ENCODE measurements at regions not wholly inside any gene's neighbourhood (a gene's known extent, or its start where the extent isn't known, plus 50 kb on each side); places are given as distances from the start of the nearest gene placed in this dataset.
"Not testable (repeated sequence)": the region's sequence is repeated elsewhere in the genome, so short reads cannot be mapped to it uniquely, and the experiment has no call there.

- Histone ChIP-seq H3K9ac (ENCODE audit: low read length) (no peak overlapping the region), H3K4me3 (ENCODE audit: insufficient read depth, low read length, poor library complexity, severe bottlenecking) (no peak overlapping the region), H3K27ac (ENCODE audit: low read depth, low read length) (no peak overlapping the region), H3K9me2 (replicated peaks; ENCODE audit: insufficient read depth, low read length) (no peaks in the 10 kb centered on the region), H2AFZ (ENCODE audit: low read depth, low read length, severe bottlenecking) (no peak overlapping the region), H3K9me3 (ENCODE audit: insufficient read depth, low read length) (no peaks in the 10 kb centered on the region), H3K27me3 (ENCODE audit: low read length) (no peaks in the 10 kb centered on the region), H3K79me2 (ENCODE audit: insufficient read depth, low read length) (no peaks in the 10 kb centered on the region), H3K4me2 (ENCODE audit: low read depth, low read length, poor library complexity, severe bottlenecking) (no peak overlapping the region), H3F3A (ENCODE audit: insufficient read depth) (no peaks in the 10 kb centered on the region), H3K36me3 (ENCODE audit: low read length) (no peaks in the 10 kb centered on the region), H4K20me1 (ENCODE audit: low read depth, low read length) (no peaks in the 10 kb centered on the region)
- no peak for TF ChIP-seq CTCF (IDR thresholded peaks at IDR 0.05; ENCODE audit: insufficient read depth, low read length, poor library complexity, severe bottlenecking)
- no peak for TF ChIP-seq EZH2phosphoT487 (conservative IDR thresholded peaks at IDR 0.05; ENCODE audit: low read length)
These were observed 188.9 kb upstream of the P2RY1 start for GRCh38 chr3:152646004-152646403.

- H3K79me2 ChIP-seq (ENCODE audit: insufficient read depth, low read length) = no peaks in the 10 kb centered on the region
- no peak overlapping the region for H3K4me3 ChIP-seq (ENCODE audit: insufficient read depth, low read length, poor library complexity, severe bottlenecking)
- H3K9me3 ChIP-seq (ENCODE audit: insufficient read depth, low read length) = no peaks in the 10 kb centered on the region
- no peak overlapping the region for H3K4me2 ChIP-seq (ENCODE audit: low read depth, low read length, poor library complexity, severe bottlenecking)
- H3K9me2 ChIP-seq (replicated peaks; ENCODE audit: insufficient read depth, low read length) = no peaks in the 10 kb centered on the region
- no peaks in the 10 kb centered on the region for H3K27me3 ChIP-seq (ENCODE audit: low read length)
- H4K20me1 ChIP-seq (ENCODE audit: low read depth, low read length) = no peaks in the 10 kb centered on the region
- no peaks in the 10 kb centered on the region for H3F3A ChIP-seq (ENCODE audit: insufficient read depth)
- no peak overlapping the region for H2AFZ ChIP-seq (ENCODE audit: low read depth, low read length, severe bottlenecking)
- no peak overlapping the region for H3K9ac ChIP-seq (ENCODE audit: low read length)
- H3K36me3 ChIP-seq (ENCODE audit: low read length) = no peaks in the 10 kb centered on the region
- no peak overlapping the region for H3K27ac ChIP-seq (ENCODE audit: low read depth, low read length)
- TF ChIP-seq CTCF (IDR thresholded peaks at IDR 0.05; ENCODE audit: insufficient read depth, low read length, poor library complexity, severe bottlenecking) (no peak), EZH2phosphoT487 (conservative IDR thresholded peaks at IDR 0.05; ENCODE audit: low read length) (no peak)
These were observed 184.8 kb upstream of the P2RY1 start for GRCh38 chr3:152650177-152650576.

- H3K4me2 ChIP-seq (ENCODE audit: low read depth, low read length, poor library complexity, severe bottlenecking); H4K20me1 ChIP-seq (ENCODE audit: low read depth, low read length); H3K9me3 ChIP-seq (ENCODE audit: insufficient read depth, low read length); H3K9me2 ChIP-seq (replicated peaks; ENCODE audit: insufficient read depth, low read length); H3K27me3 ChIP-seq (ENCODE audit: low read length); H3K4me3 ChIP-seq (ENCODE audit: insufficient read depth, low read length, poor library complexity, severe bottlenecking); H3K27ac ChIP-seq (ENCODE audit: low read depth, low read length); H2AFZ ChIP-seq (ENCODE audit: low read depth, low read length, severe bottlenecking); H3K9ac ChIP-seq (ENCODE audit: low read length); H3K79me2 ChIP-seq (ENCODE audit: insufficient read depth, low read length); H3F3A ChIP-seq (ENCODE audit: insufficient read depth); H3K36me3 ChIP-seq (ENCODE audit: low read length): not testable (repeated sequence)
These were observed 184.0 kb upstream of the P2RY1 start for GRCh38 chr3:152650923-152651322.

- H3K27me3 ChIP-seq (ENCODE audit: low read length) = no peaks in the 10 kb centered on the region
- no peaks in the 10 kb centered on the region for H4K20me1 ChIP-seq (ENCODE audit: low read depth, low read length)
- H3F3A ChIP-seq (ENCODE audit: insufficient read depth) = no peaks in the 10 kb centered on the region
- no peak for TF ChIP-seq EZH2phosphoT487 (conservative IDR thresholded peaks at IDR 0.05; ENCODE audit: low read length)
- no peak for TF ChIP-seq CTCF (IDR thresholded peaks at IDR 0.05; ENCODE audit: insufficient read depth, low read length, poor library complexity, severe bottlenecking)
- no peak overlapping the region for H3K4me3 ChIP-seq (ENCODE audit: insufficient read depth, low read length, poor library complexity, severe bottlenecking)
- no peaks in the 10 kb centered on the region for H3K9me3 ChIP-seq (ENCODE audit: insufficient read depth, low read length)
- H3K9ac ChIP-seq (ENCODE audit: low read length) = no peak overlapping the region
- no peaks in the 10 kb centered on the region for H3K36me3 ChIP-seq (ENCODE audit: low read length)
- H3K27ac ChIP-seq (ENCODE audit: low read depth, low read length) = no peak overlapping the region
- H3K79me2 ChIP-seq (ENCODE audit: insufficient read depth, low read length) = no peaks in the 10 kb centered on the region
- H3K9me2 ChIP-seq (replicated peaks; ENCODE audit: insufficient read depth, low read length) = no peaks in the 10 kb centered on the region
- H2AFZ ChIP-seq (ENCODE audit: low read depth, low read length, severe bottlenecking) = no peak overlapping the region
- H3K4me2 ChIP-seq (ENCODE audit: low read depth, low read length, poor library complexity, severe bottlenecking) = no peak overlapping the region
These were observed 178.5 kb upstream of the P2RY1 start for GRCh38 chr3:152656214-152656971.

All from SU-DHL-6 (cell line).